ENCODE measurements at regions not wholly inside any gene's neighbourhood (a gene's known extent, or its start where the extent isn't known, plus 50 kb on each side); places are given as distances from the start of the nearest gene placed in this dataset.

DNA sequence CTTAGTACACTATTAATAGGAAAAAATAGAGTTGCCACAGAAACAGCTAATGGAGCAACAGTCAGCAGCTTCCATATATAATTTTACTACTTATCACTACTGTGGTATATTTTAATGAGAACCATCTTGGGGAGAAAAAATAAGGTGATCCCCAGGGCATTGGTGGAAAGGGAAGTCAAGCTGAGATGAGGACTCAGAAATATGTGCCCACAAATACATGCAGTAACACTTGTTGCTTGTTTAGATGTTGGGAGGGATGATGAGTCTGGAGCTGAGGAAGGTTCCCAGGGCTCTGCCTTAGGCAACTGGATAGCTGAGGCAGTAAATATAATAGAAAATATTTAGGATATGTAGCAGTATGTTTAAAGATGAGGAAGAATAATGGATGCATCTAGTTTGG lies 280.1 kb upstream of the PDE4D start:
- ATAC-seq = no peak
- DNase-seq = no peak
- TF ChIP-seq CTCF (IDR thresholded peaks at IDR 0.05) = no peak
- no peaks in the 10 kb centered on the region for H3K4me1 ChIP-seq
- no peaks in the 10 kb centered on the region for H3K27me3 ChIP-seq
- peaks cover 0 to 10% of the 10 kb centered on the region in 2 donors for H3K9me3 ChIP-seq
- intact Hi-C loops (cut with DNase I) = no loop called here
- H3K27ac ChIP-seq = no peak overlapping the region
- no peaks in the 10 kb centered on the region for H3K36me3 ChIP-seq
- H3K4me3 ChIP-seq = no peak overlapping the region

- intact Hi-C loops (cut with DNase I) = loop anchor here in 1 of 2 donors (10.0 kb wide), 1 partner anchor 349 kb away; no protein-coding TSS in a partner anchor
- Histone ChIP-seq H3K36me3 (no peaks in the 10 kb centered on the region), H3K4me1 (no peaks in the 10 kb centered on the region), H3K9me3 (peaks cover 0 to 10% of the 10 kb centered on the region in 2 donors), H3K27ac (no peak overlapping the region), H3K27me3 (no peaks in the 10 kb centered on the region), H3K4me3 (no peak overlapping the region)
- DNase-seq (no peak), ATAC-seq (no peak)
- no peak for TF ChIP-seq CTCF (IDR thresholded peaks at IDR 0.05)
Observed at GRCh38 chr5:60163762-60164161, 270.2 kb upstream of the PDE4D start.

DNA sequence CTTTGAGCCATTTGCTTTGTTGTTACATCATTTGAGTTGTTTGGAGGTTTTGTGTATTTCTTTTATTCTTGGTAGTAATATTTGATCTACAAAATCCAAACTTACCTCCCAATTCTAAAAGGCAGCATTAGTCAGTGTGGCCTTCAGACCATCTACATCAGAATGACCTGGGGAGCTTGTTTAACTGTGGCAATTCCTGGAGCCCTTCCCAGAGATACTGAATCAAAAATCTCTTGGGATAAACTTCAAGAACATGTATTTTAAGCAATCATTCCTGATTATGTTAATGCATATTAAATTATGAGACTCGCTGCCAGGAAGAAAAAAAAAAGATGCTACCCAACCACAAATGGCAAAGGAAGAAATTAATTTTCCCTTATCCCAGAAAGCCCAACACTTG lies 268.9 kb upstream of the PDE4D start:
- DNase-seq = no peak

DNA sequence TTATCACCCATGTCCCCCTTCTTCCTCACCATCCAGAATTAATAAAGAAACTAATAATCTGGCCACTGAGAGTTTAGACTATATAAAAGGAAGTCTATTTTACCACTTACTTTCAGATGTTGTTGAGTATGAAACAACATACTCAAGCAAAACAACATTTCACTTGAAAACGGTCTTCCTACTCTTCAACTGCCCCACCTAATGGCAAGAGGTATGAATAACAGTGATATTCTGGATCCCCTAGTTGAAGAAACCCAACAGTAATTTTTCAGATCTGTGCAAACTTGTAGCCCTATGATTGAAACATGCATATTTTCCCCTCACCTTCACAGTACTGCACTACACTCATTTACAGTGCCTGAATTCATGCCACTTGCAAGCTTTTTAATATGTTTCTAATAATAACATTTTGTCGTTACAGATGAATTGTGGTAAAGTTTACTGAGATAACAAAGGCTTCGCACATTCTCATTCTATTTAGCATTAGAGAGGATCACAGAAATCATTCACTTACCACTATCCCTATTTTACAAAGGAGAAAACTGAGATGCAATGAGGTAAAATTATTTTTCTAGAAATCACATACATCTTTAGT lies 267.9 kb upstream of the PDE4D start:
- Histone ChIP-seq H3K27ac (no peak overlapping the region), H3K4me1 (no peaks in the 10 kb centered on the region), H3K9me3 (no peaks in the 10 kb centered on the region), H3K36me3 (no peaks in the 10 kb centered on the region), H3K27me3 (no peaks in the 10 kb centered on the region), H3K4me3 (no peak overlapping the region)
- DNase-seq (no peak), ATAC-seq (peak; percentile 63)
- intact Hi-C loops (cut with DNase I) = loop anchor here in 1 of 2 donors (10.0 kb wide), 1 partner anchor 347 kb away; no protein-coding TSS in a partner anchor
- peak; percentile 47 to 51 for TF ChIP-seq CTCF (IDR thresholded peaks at IDR 0.05)

More for the DNA sequence above, 268.9 kb upstream of the PDE4D start:
- no peak overlapping the region for H3K27ac ChIP-seq
- no peak overlapping the region for H3K4me3 ChIP-seq
- no peaks in the 10 kb centered on the region for H3K36me3 ChIP-seq
- intact Hi-C loops (cut with DNase I) = loop anchor here in 1 of 2 donors (10.0 kb wide), 1 partner anchor 348 kb away; no protein-coding TSS in a partner anchor
- H3K4me1 ChIP-seq = no peaks in the 10 kb centered on the region
- H3K27me3 ChIP-seq = no peaks in the 10 kb centered on the region
- no peak for ATAC-seq
- TF ChIP-seq CTCF (IDR thresholded peaks at IDR 0.05) = no peak
- peaks cover 0 to 2% of the 10 kb centered on the region in 2 donors for H3K9me3 ChIP-seq

DNA sequence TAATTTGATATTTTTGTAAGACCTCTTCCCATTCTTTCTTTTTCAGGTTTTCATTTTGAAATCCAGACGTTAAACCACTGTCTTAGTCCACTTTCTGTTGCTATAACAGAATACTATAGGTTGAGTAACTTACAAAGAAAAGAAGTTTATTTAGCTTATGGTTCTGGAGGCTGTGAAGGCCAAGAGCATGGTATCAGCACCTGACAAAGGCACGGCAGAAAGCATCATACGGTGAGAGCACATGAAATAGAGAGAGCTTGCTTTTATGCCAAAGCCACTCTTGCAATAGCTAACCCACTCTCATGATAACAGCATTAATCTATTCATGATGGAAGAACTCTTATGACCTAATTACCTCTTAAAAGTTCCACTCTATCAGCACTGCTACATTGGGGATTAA lies 255.6 kb upstream of the PDE4D start:
- intact Hi-C loops (cut with DNase I) = no loop called here
- DNase-seq = no peak

More for the DNA sequence above, 255.6 kb upstream of the PDE4D start:
- H3K27me3 ChIP-seq = no peaks in the 10 kb centered on the region
- H3K4me3 ChIP-seq = no peak overlapping the region
- no peak for ATAC-seq
- no peaks in the 10 kb centered on the region for H3K4me1 ChIP-seq
- no peaks in the 10 kb centered on the region for H3K36me3 ChIP-seq
- H3K27ac ChIP-seq = no peak overlapping the region
- H3K9me3 ChIP-seq = peaks cover 0 to 10% of the 10 kb centered on the region in 2 donors
- no peak for TF ChIP-seq CTCF (IDR thresholded peaks at IDR 0.05)

Data from left lung (tissue), 4 donors.